ENCODE measurements at regions not wholly inside any gene's neighbourhood (a gene's known extent, or its start where the extent isn't known, plus 50 kb on each side); places are given as distances from the start of the nearest gene placed in this dataset.

GRCh38 chr1:87993051-87993450, 664.4 kb downstream of the LMO4 start:
- TF ChIP-seq, protein P1, sequence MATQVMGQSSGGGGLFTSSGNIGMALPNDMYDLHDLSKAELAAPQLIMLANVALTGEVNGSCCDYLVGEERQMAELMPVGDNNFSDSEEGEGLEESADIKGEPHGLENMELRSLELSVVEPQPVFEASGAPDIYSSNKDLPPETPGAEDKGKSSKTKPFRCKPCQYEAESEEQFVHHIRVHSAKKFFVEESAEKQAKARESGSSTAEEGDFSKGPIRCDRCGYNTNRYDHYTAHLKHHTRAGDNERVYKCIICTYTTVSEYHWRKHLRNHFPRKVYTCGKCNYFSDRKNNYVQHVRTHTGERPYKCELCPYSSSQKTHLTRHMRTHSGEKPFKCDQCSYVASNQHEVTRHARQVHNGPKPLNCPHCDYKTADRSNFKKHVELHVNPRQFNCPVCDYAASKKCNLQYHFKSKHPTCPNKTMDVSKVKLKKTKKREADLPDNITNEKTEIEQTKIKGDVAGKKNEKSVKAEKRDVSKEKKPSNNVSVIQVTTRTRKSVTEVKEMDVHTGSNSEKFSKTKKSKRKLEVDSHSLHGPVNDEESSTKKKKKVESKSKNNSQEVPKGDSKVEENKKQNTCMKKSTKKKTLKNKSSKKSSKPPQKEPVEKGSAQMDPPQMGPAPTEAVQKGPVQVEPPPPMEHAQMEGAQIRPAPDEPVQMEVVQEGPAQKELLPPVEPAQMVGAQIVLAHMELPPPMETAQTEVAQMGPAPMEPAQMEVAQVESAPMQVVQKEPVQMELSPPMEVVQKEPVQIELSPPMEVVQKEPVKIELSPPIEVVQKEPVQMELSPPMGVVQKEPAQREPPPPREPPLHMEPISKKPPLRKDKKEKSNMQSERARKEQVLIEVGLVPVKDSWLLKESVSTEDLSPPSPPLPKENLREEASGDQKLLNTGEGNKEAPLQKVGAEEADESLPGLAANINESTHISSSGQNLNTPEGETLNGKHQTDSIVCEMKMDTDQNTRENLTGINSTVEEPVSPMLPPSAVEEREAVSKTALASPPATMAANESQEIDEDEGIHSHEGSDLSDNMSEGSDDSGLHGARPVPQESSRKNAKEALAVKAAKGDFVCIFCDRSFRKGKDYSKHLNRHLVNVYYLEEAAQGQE (IDR thresholded peaks at IDR 0.05; ENCODE audit: insufficient replicate concordance, low read depth): no peak
- TF ChIP-seq GABPA (IDR thresholded peaks at IDR 0.05; ENCODE audit: low read depth): no peak
- TF ChIP-seq, protein P2, sequence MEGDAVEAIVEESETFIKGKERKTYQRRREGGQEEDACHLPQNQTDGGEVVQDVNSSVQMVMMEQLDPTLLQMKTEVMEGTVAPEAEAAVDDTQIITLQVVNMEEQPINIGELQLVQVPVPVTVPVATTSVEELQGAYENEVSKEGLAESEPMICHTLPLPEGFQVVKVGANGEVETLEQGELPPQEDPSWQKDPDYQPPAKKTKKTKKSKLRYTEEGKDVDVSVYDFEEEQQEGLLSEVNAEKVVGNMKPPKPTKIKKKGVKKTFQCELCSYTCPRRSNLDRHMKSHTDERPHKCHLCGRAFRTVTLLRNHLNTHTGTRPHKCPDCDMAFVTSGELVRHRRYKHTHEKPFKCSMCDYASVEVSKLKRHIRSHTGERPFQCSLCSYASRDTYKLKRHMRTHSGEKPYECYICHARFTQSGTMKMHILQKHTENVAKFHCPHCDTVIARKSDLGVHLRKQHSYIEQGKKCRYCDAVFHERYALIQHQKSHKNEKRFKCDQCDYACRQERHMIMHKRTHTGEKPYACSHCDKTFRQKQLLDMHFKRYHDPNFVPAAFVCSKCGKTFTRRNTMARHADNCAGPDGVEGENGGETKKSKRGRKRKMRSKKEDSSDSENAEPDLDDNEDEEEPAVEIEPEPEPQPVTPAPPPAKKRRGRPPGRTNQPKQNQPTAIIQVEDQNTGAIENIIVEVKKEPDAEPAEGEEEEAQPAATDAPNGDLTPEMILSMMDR (IDR thresholded peaks at IDR 0.05; ENCODE audit: insufficient read depth, low read length): no peak
- TF ChIP-seq SPI1 (IDR thresholded peaks at IDR 0.05; ENCODE audit: borderline replicate concordance, low read depth): no peak
- TF ChIP-seq POLR2AphosphoS5 (IDR thresholded peaks at IDR 0.05; ENCODE audit: low read depth): no peak

DNA sequence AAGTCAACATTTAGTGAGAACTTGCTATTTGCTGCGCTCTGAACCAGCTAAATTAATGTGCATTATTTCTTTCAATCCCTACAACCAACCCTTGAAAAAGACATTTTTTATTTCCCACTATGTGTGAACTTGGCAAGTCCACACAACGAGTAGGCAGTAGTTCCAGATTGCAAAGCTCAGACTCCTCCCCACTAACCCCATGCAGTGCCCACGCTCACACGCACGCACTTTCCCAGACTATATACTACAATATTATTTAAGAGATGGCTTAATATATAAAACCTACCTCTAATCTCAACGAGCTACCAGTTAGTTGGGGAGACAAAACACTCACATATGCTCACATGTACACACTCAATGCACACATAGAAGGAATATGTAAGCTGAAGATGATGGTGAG, 671.2 kb downstream of the LMO4 start:
- no peak for DNase-seq (ENCODE audit: low read depth in 1 of 2, low spot score in 1 of 2)
- TF ChIP-seq SPI1 (IDR thresholded peaks at IDR 0.05; ENCODE audit: borderline replicate concordance, low read depth) (no peak), POLR2AphosphoS5 (IDR thresholded peaks at IDR 0.05; ENCODE audit: low read depth) (no peak), GABPA (IDR thresholded peaks at IDR 0.05; ENCODE audit: low read depth) (no peak)
- TF ChIP-seq, protein P2 (IDR thresholded peaks at IDR 0.05; ENCODE audit: insufficient read depth, low read length): no peak
- TF ChIP-seq, protein P1 (IDR thresholded peaks at IDR 0.05; ENCODE audit: insufficient replicate concordance, low read depth): no peak
- Histone ChIP-seq H3K27me3 (ENCODE audit: insufficient read depth, poor library complexity, severe bottlenecking) (no peaks in the 10 kb centered on the region), H3K27ac (replicated peaks) (no peak overlapping the region), H3K4me3 (replicated peaks; ENCODE audit: insufficient read depth, low read length) (no peak overlapping the region)

More at GRCh38 chr1:87993051-87993450, 664.4 kb downstream of the LMO4 start:
- Histone ChIP-seq H3K27ac (replicated peaks) (no peak overlapping the region), H3K4me3 (replicated peaks; ENCODE audit: insufficient read depth, low read length) (no peak overlapping the region), H3K27me3 (ENCODE audit: insufficient read depth, poor library complexity, severe bottlenecking) (no peaks in the 10 kb centered on the region)
- no peak for DNase-seq (ENCODE audit: low read depth in 1 of 2, low spot score in 1 of 2)

GRCh38 chr1:88001460-88001859, 672.8 kb downstream of the LMO4 start:
- no peak overlapping the region for H3K27ac ChIP-seq (replicated peaks)
- DNase-seq (ENCODE audit: low read depth in 1 of 2, low spot score in 1 of 2): no peak
- H3K4me3 ChIP-seq (replicated peaks; ENCODE audit: insufficient read depth, low read length): no peak overlapping the region
- TF ChIP-seq, protein P2 (IDR thresholded peaks at IDR 0.05; ENCODE audit: insufficient read depth, low read length): no peak
- TF ChIP-seq, protein P1 (IDR thresholded peaks at IDR 0.05; ENCODE audit: insufficient replicate concordance, low read depth): no peak
- no peak for TF ChIP-seq SPI1 (IDR thresholded peaks at IDR 0.05; ENCODE audit: borderline replicate concordance, low read depth)
- no peak for TF ChIP-seq GABPA (IDR thresholded peaks at IDR 0.05; ENCODE audit: low read depth)
- TF ChIP-seq POLR2AphosphoS5 (IDR thresholded peaks at IDR 0.05; ENCODE audit: low read depth): no peak
- no peaks in the 10 kb centered on the region for H3K27me3 ChIP-seq (ENCODE audit: insufficient read depth, poor library complexity, severe bottlenecking)

Measured in HL-60 (cell line).